Astrocyte (in vitro differentiated cells and primary cell): ENCODE measurements at regions not wholly inside any gene's neighbourhood (a gene's known extent, or its start where the extent isn't known, plus 50 kb on each side); places are given as distances from the start of the nearest gene placed in this dataset.

Experiments
- EZH2 ChIP-seq: IDR thresholded peaks from 2 replicates; pipeline ENCODE4 v1.6.1; 2012; ENCODE audit warnings: mild to moderate bottlenecking, low read length, inconsistent platforms; ENCODE audit not compliant: insufficient read depth
- TF ChIP-seq, protein P1 (sequence below): IDR thresholded peaks from 2 replicates; pipeline ENCODE4 v1.5.1; 2011; ENCODE audit warnings: low read depth, mild to moderate bottlenecking, inconsistent platforms, low read length, moderate library complexity; ENCODE audit not compliant: insufficient read depth

DNA sequence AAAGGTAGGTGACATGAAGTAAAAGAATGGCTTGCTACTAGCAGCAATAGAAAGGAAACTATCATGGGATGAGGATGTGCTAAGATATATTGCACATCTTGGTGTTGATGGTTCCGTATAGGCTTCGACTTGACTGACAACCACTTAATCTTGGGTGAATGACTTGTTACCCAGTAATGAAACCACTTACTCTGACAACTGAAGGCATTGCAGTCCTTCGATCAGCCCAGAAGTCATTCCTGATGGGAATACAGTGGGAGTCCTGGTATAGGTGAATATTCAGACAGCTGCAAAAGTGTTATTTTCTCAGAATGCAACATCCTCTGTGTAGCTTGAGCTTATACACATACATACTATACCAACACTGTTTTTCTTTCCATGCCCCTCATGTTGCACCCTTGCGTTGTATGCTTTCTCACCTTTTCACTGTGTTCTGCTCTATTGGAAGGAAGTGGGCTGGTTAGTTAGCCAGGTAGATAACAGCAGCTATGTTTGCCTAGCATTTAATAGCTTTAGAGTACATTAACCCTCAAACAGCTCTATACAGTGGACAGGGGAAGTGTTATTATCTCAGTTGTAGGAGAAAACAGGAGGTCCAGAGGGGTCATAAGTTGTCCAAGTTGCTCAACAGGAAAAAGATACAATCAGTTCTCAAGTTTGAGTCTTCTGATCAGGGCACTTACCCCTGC, 376.5 kb downstream of the MFSD1 start:
- TF ChIP-seq, protein P1, sequence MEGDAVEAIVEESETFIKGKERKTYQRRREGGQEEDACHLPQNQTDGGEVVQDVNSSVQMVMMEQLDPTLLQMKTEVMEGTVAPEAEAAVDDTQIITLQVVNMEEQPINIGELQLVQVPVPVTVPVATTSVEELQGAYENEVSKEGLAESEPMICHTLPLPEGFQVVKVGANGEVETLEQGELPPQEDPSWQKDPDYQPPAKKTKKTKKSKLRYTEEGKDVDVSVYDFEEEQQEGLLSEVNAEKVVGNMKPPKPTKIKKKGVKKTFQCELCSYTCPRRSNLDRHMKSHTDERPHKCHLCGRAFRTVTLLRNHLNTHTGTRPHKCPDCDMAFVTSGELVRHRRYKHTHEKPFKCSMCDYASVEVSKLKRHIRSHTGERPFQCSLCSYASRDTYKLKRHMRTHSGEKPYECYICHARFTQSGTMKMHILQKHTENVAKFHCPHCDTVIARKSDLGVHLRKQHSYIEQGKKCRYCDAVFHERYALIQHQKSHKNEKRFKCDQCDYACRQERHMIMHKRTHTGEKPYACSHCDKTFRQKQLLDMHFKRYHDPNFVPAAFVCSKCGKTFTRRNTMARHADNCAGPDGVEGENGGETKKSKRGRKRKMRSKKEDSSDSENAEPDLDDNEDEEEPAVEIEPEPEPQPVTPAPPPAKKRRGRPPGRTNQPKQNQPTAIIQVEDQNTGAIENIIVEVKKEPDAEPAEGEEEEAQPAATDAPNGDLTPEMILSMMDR, result no peak
- TF ChIP-seq EZH2, result no peak
